Adrenal gland (tissue), 5 donors: ENCODE measurements at regions not wholly inside any gene's neighbourhood (a gene's known extent, or its start where the extent isn't known, plus 50 kb on each side); places are given as distances from the start of the nearest gene placed in this dataset.

Experiments
- CTCF ChIP-seq, 6 experiments: fragments of 450-650 bp in 4 of 6; fragments of 200-600 bp in 2 of 6; sonication (generic) in 1 of 6; IDR thresholded peaks; 1 replicate in 5 of 6; 2 replicates in 1 of 6; pipeline versions ENCODE4 v1.5.1 to v1.8.0; 2016 to 2021; ENCODE audit warnings: antibody characterized with exemption in 6 of 6, mild to moderate bottlenecking in 2 of 6, moderate library complexity in 1 of 6
- POLR2A ChIP-seq, 2 donors: fragments of 450-650 bp; IDR thresholded peaks; one replicate each; pipeline ENCODE4 v1.6.1; 2017; ENCODE audit warnings: antibody characterized with exemption in 2 of 2, mild to moderate bottlenecking in 2 of 2, moderate library complexity in 1 of 2
- donor health status: DM: no; HTN: no; CAD: no.

GRCh38 chr10:117653170-117653515 lies 110.6 kb downstream of the EMX2 start:
- TF ChIP-seq CTCF (IDR thresholded peaks at IDR 0.05) (no peak), POLR2A (IDR thresholded peaks at IDR 0.05) (no peak)
